ENCODE measurements at regions not wholly inside any gene's neighbourhood (a gene's known extent, or its start where the extent isn't known, plus 50 kb on each side); places are given as distances from the start of the nearest gene placed in this dataset.

- no peaks in the 10 kb centered on the region for H3K36me3 Mint-ChIP-seq (ENCODE audit: insufficient read depth)
- H3K27me3 Mint-ChIP-seq: peaks cover 19% of the 10 kb centered on the region
- H3K9me3 Mint-ChIP-seq (ENCODE audit: low read depth): no peaks in the 10 kb centered on the region
- no peak for DNase-seq (ENCODE audit: low spot score, unreplicated experiment)
- H3K4me1 Mint-ChIP-seq (ENCODE audit: low read depth): no peaks in the 10 kb centered on the region
- TF ChIP-seq CTCF (IDR thresholded peaks at IDR 0.05; ENCODE audit: unreplicated experiment): no peak
- H3K27ac Mint-ChIP-seq: no peak overlapping the region
- H3K4me3 Mint-ChIP-seq (ENCODE audit: low read depth): no peak overlapping the region
These were observed 152.8 kb upstream of the CST7 start for GRCh38 chr20:24796236-24796635.

GRCh38 chr20:24797113-24797512, 152.0 kb upstream of the CST7 start:
- no peaks in the 10 kb centered on the region for H3K9me3 Mint-ChIP-seq (ENCODE audit: low read depth)
- no peaks in the 10 kb centered on the region for H3K36me3 Mint-ChIP-seq (ENCODE audit: insufficient read depth)
- H3K4me1 Mint-ChIP-seq (ENCODE audit: low read depth): no peaks in the 10 kb centered on the region
- no peak for DNase-seq (ENCODE audit: low spot score, unreplicated experiment)
- TF ChIP-seq CTCF (IDR thresholded peaks at IDR 0.05; ENCODE audit: unreplicated experiment): no peak
- peaks cover 14% of the 10 kb centered on the region for H3K27me3 Mint-ChIP-seq
- H3K4me3 Mint-ChIP-seq (ENCODE audit: low read depth): no peak overlapping the region
- H3K27ac Mint-ChIP-seq: no peak overlapping the region

GRCh38 chr20:24797745-24798655, 151.1 kb upstream of the CST7 start:
- Mint-ChIP-seq H3K27ac (no peak overlapping the region), H3K9me3 (ENCODE audit: low read depth) (no peaks in the 10 kb centered on the region), H3K4me3 (ENCODE audit: low read depth) (no peak overlapping the region), H3K27me3 (peaks cover 11% of the 10 kb centered on the region), H3K4me1 (ENCODE audit: low read depth) (no peaks in the 10 kb centered on the region), H3K36me3 (ENCODE audit: insufficient read depth) (no peaks in the 10 kb centered on the region)
- DNase-seq (ENCODE audit: low spot score, unreplicated experiment): no peak
- TF ChIP-seq CTCF (IDR thresholded peaks at IDR 0.05; ENCODE audit: unreplicated experiment): no peak

GRCh38 chr20:24798930-24799705, 150.0 kb upstream of the CST7 start:
- H3K9me3 Mint-ChIP-seq (ENCODE audit: low read depth): no peaks in the 10 kb centered on the region
- TF ChIP-seq CTCF (IDR thresholded peaks at IDR 0.05; ENCODE audit: unreplicated experiment): no peak
- peaks cover 7% of the 10 kb centered on the region for H3K27me3 Mint-ChIP-seq
- DNase-seq (ENCODE audit: low spot score, unreplicated experiment): no peak
- H3K27ac Mint-ChIP-seq: no peak overlapping the region
- no peaks in the 10 kb centered on the region for H3K36me3 Mint-ChIP-seq (ENCODE audit: insufficient read depth)
- no peaks in the 10 kb centered on the region for H3K4me1 Mint-ChIP-seq (ENCODE audit: low read depth)
- no peak overlapping the region for H3K4me3 Mint-ChIP-seq (ENCODE audit: low read depth)

GRCh38 chr20:24799971-24800580, 149.0 kb upstream of the CST7 start:
- no peaks in the 10 kb centered on the region for H3K36me3 Mint-ChIP-seq (ENCODE audit: insufficient read depth)
- H3K9me3 Mint-ChIP-seq (ENCODE audit: low read depth): no peaks in the 10 kb centered on the region
- H3K27me3 Mint-ChIP-seq: peaks cover 7% of the 10 kb centered on the region
- no peak for DNase-seq (ENCODE audit: low spot score, unreplicated experiment)
- H3K4me1 Mint-ChIP-seq (ENCODE audit: low read depth): no peaks in the 10 kb centered on the region
- TF ChIP-seq CTCF (IDR thresholded peaks at IDR 0.05; ENCODE audit: unreplicated experiment): no peak
- H3K27ac Mint-ChIP-seq: no peak overlapping the region
- H3K4me3 Mint-ChIP-seq (ENCODE audit: low read depth): no peak overlapping the region
